ACC112 (cell line): ENCODE measurements at regions not wholly inside any gene's neighbourhood (a gene's known extent, or its start where the extent isn't known, plus 50 kb on each side); places are given as distances from the start of the nearest gene placed in this dataset.

ENCODE experiments used
- H2AFZ ChIP-seq: fragments of 200-600 bp; sonication (generic); one replicate; pipeline ENCODE4 v1.6.0; 2017; ENCODE audit warnings: antibody characterized with exemption, low read length; ENCODE audit not compliant: unreplicated experiment
- H3K27ac ChIP-seq: fragments of 200-600 bp; sonication (generic); 2 replicates; pipeline ENCODE4 v1.5.1; 2014; ENCODE audit warnings: low read depth, mild to moderate bottlenecking, antibody characterized with exemption, low read length, moderate library complexity
- H3K27me3 ChIP-seq: fragments of 200-600 bp; sonication (generic); 2 replicates; pipeline ENCODE4 v1.6.1; 2014; ENCODE audit warnings: mild to moderate bottlenecking, antibody characterized with exemption, low read length, moderate library complexity, mixed read lengths; ENCODE audit not compliant: insufficient read depth
- H3K36me3 ChIP-seq: fragments of 200-600 bp; sonication (generic); 2 replicates; pipeline ENCODE4 v1.6.1; 2016; ENCODE audit warnings: mild to moderate bottlenecking, antibody characterized with exemption, low read length, moderate library complexity, mixed read lengths; ENCODE audit not compliant: insufficient read depth
- H3K4me1 ChIP-seq: fragments of 200-600 bp; sonication (generic); one replicate; pipeline ENCODE4 v1.6.1; 2016; ENCODE audit warnings: low read length, mixed read lengths; ENCODE audit not compliant: insufficient read depth, unreplicated experiment, control insufficient read depth
- H3K4me3 ChIP-seq: fragments of 200-600 bp; sonication (generic); 2 replicates; pipeline ENCODE4 v1.5.1; 2014; ENCODE audit warnings: mild to moderate bottlenecking, low read depth, low read length
- H3K79me2 ChIP-seq: fragments of 200-600 bp; sonication (generic); one replicate; pipeline ENCODE4 v1.6.0; 2016; ENCODE audit warnings: low read length; ENCODE audit not compliant: control insufficient read depth, unreplicated experiment, insufficient read depth

- Histone ChIP-seq H3K27ac (no peak overlapping the region), H2AFZ (no peak overlapping the region), H3K27me3 (peaks cover 3% of the 10 kb centered on the region; the same call in 1 of the 2 replicates), H3K79me2 (no peaks in the 10 kb centered on the region), H3K4me1 (no peaks in the 10 kb centered on the region), H3K36me3 (no peaks in the 10 kb centered on the region), H3K4me3 (no peak overlapping the region)
Measured at GRCh38 chr22:48575618-48576332, 1251.9 kb downstream of the BRD1 start.

- Histone ChIP-seq H3K79me2 (no peaks in the 10 kb centered on the region), H3K4me1 (no peaks in the 10 kb centered on the region), H3K4me3 (no peak overlapping the region), H3K27ac (no peak overlapping the region), H2AFZ (no peak overlapping the region), H3K27me3 (peaks cover 3% of the 10 kb centered on the region; the same call in 1 of the 2 replicates), H3K36me3 (no peaks in the 10 kb centered on the region)
Measured at GRCh38 chr22:48574776-48575617, 1252.7 kb downstream of the BRD1 start.

GRCh38 chr22:48573766-48574165, 1253.9 kb downstream of the BRD1 start:
- no peak overlapping the region for H3K4me3 ChIP-seq
- H3K27ac ChIP-seq, result no peak overlapping the region
- H3K4me1 ChIP-seq, result no peaks in the 10 kb centered on the region
- no peaks in the 10 kb centered on the region for H3K36me3 ChIP-seq
- no peak overlapping the region for H2AFZ ChIP-seq
- H3K27me3 ChIP-seq, result peaks cover 3% of the 10 kb centered on the region; the same call in 1 of the 2 replicates
- no peaks in the 10 kb centered on the region for H3K79me2 ChIP-seq

GRCh38 chr22:48572951-48573350, 1254.7 kb downstream of the BRD1 start:
- H3K4me1 ChIP-seq, result no peaks in the 10 kb centered on the region

GRCh38 chr22:48570912-48571311, 1256.8 kb downstream of the BRD1 start:
- H2AFZ ChIP-seq, result no peak overlapping the region
- H3K4me3 ChIP-seq, result no peak overlapping the region
- no peaks in the 10 kb centered on the region for H3K79me2 ChIP-seq
- H3K27ac ChIP-seq, result no peak overlapping the region
- H3K4me1 ChIP-seq, result no peaks in the 10 kb centered on the region
- H3K36me3 ChIP-seq, result no peaks in the 10 kb centered on the region
- no peaks in the 10 kb centered on the region for H3K27me3 ChIP-seq

More at GRCh38 chr22:48572951-48573350, 1254.7 kb downstream of the BRD1 start:
- H3K36me3 ChIP-seq, result no peaks in the 10 kb centered on the region
- no peaks in the 10 kb centered on the region for H3K79me2 ChIP-seq
- H2AFZ ChIP-seq, result no peak overlapping the region
- H3K27ac ChIP-seq, result no peak overlapping the region
- H3K27me3 ChIP-seq, result peaks cover 3% of the 10 kb centered on the region; the same call in 1 of the 2 replicates
- H3K4me3 ChIP-seq, result no peak overlapping the region

- Histone ChIP-seq H2AFZ (no peak overlapping the region), H3K79me2 (no peaks in the 10 kb centered on the region), H3K27me3 (no peaks in the 10 kb centered on the region), H3K36me3 (no peaks in the 10 kb centered on the region), H3K4me3 (no peak overlapping the region), H3K27ac (no peak overlapping the region), H3K4me1 (no peaks in the 10 kb centered on the region)
Measured at GRCh38 chr22:48569476-48570233, 1258.0 kb downstream of the BRD1 start.

- H2AFZ ChIP-seq, result no peak overlapping the region
- H3K4me1 ChIP-seq, result no peaks in the 10 kb centered on the region
- no peaks in the 10 kb centered on the region for H3K79me2 ChIP-seq
- H3K4me3 ChIP-seq, result no peak overlapping the region
- no peak overlapping the region for H3K27ac ChIP-seq
- no peaks in the 10 kb centered on the region for H3K27me3 ChIP-seq
- no peaks in the 10 kb centered on the region for H3K36me3 ChIP-seq
Measured at GRCh38 chr22:48568736-48569330, 1258.8 kb downstream of the BRD1 start.

GRCh38 chr22:48567213-48567975, 1260.3 kb downstream of the BRD1 start:
- Histone ChIP-seq H3K4me1 (no peaks in the 10 kb centered on the region), H3K36me3 (no peaks in the 10 kb centered on the region), H2AFZ (no peak overlapping the region), H3K4me3 (no peak overlapping the region), H3K79me2 (no peaks in the 10 kb centered on the region), H3K27ac (no peak overlapping the region), H3K27me3 (no peaks in the 10 kb centered on the region)

- Histone ChIP-seq H3K4me1 (no peaks in the 10 kb centered on the region), H3K27ac (no peak overlapping the region), H2AFZ (no peak overlapping the region), H3K36me3 (no peaks in the 10 kb centered on the region), H3K27me3 (no peaks in the 10 kb centered on the region), H3K4me3 (no peak overlapping the region), H3K79me2 (no peaks in the 10 kb centered on the region)
Measured at GRCh38 chr22:48566741-48567140, 1260.9 kb downstream of the BRD1 start.
